AG10803 (cell line): ENCODE measurements at regions not wholly inside any gene's neighbourhood (a gene's known extent, or its start where the extent isn't known, plus 50 kb on each side); places are given as distances from the start of the nearest gene placed in this dataset.

Experiments used
- DNase-seq: peaks from one replicate; pipeline ENCODE4 v3.0.0; 2010; ENCODE audit warnings: low read depth
- H3K4me3 ChIP-seq: 2 replicates; pipeline ENCODE4 v1.5.1; 2011; ENCODE audit warnings: mild to moderate bottlenecking, low read length, control low read depth
- TF ChIP-seq, protein P1 (sequence below): conservative IDR thresholded peaks from 2 replicates; pipeline ENCODE4 v1.5.1; 2011; ENCODE audit warnings: mild to moderate bottlenecking, low read length, control low read depth, inconsistent platforms

GRCh38 chr11:19398772-19399527, 158.2 kb upstream of the E2F8 start:
- DNase-seq, result peak; percentile 71
- TF ChIP-seq, protein P1, sequence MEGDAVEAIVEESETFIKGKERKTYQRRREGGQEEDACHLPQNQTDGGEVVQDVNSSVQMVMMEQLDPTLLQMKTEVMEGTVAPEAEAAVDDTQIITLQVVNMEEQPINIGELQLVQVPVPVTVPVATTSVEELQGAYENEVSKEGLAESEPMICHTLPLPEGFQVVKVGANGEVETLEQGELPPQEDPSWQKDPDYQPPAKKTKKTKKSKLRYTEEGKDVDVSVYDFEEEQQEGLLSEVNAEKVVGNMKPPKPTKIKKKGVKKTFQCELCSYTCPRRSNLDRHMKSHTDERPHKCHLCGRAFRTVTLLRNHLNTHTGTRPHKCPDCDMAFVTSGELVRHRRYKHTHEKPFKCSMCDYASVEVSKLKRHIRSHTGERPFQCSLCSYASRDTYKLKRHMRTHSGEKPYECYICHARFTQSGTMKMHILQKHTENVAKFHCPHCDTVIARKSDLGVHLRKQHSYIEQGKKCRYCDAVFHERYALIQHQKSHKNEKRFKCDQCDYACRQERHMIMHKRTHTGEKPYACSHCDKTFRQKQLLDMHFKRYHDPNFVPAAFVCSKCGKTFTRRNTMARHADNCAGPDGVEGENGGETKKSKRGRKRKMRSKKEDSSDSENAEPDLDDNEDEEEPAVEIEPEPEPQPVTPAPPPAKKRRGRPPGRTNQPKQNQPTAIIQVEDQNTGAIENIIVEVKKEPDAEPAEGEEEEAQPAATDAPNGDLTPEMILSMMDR, result no peak
- H3K4me3 ChIP-seq, result no peak overlapping the region

GRCh38 chr11:19398273-19398672, 157.5 kb upstream of the E2F8 start:
- DNase-seq, result no peak
- TF ChIP-seq, protein P1, result no peak
- H3K4me3 ChIP-seq, result no peak overlapping the region

DNA sequence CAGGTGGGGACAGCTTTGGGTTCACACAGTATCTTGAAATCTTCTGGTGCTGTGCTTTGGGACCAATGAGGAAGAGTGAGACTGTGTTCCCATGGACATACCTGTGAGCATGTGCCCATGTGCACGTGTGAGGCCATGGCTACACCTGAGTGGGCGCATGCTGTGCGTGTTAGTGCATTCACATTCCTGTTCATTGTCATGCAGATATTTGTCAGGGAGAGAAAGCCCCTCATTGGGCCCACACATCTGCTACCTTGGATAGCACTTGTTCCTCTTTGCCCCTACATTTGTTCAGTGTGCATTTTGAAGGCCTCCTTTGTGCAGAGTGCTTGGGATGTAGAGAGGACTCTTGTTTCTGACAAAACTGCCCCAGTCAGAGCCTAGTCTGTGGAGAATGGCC, 154.3 kb upstream of the E2F8 start:
- DNase-seq, result no peak
- TF ChIP-seq, protein P1, result no peak
- no peak overlapping the region for H3K4me3 ChIP-seq

DNA sequence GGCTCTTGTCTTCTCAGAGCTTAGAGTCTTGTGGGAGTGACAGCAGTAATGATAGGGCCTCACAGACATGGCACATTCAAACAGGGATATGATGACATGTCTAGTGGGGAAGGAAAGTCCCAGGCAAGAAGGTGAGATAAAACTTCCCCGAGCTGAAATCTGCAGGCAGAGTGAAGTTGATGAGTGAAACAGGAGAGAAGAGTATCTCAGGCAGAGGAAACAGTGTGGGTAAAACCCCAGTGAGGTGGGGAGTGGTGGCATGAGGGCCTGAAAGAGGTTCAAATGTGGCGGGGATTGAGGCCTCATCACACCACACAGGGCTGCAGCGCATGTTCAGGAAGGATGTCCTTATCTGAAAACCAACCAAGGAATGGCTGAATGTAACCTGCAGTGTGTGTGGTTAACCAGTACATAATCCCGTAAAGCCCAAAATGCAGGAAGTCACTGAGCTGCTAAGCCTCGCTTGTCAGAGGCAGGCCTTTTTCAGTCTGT, 153.8 kb upstream of the E2F8 start:
- TF ChIP-seq, protein P1, result no peak
- DNase-seq, result no peak
- H3K4me3 ChIP-seq, result no peak overlapping the region

GRCh38 chr11:19393941-19394340, 153.2 kb upstream of the E2F8 start:
- no peak overlapping the region for H3K4me3 ChIP-seq
- peak; percentile 61 for DNase-seq
- TF ChIP-seq, protein P1, result no peak

GRCh38 chr11:19392847-19393518, 152.2 kb upstream of the E2F8 start:
- H3K4me3 ChIP-seq, result no peak overlapping the region
- TF ChIP-seq, protein P1, result no peak
- DNase-seq, result no peak

- TF ChIP-seq, protein P1, result no peak
- peak; percentile 82 for DNase-seq
- no peak overlapping the region for H3K4me3 ChIP-seq
Observed at GRCh38 chr11:19392321-19392720, 151.6 kb upstream of the E2F8 start.
